SK-N-SH (cell line): ENCODE measurements at regions not wholly inside any gene's neighbourhood (a gene's known extent, or its start where the extent isn't known, plus 50 kb on each side); places are given as distances from the start of the nearest gene placed in this dataset.
A peak's percentile ranks its signal among the peaks of the same experiment; 100 is the strongest.

Experiments
- CTCF ChIA-PET: fragments of 300-600, 350-600 bp; formaldehyde crosslinking; extraction: SDS; loops from one replicate; lab custom pipeline; 2021; lab: Yijun Ruan, JAX
- POLR2A ChIA-PET: fragments of 350-600 bp; sonication (Branson Sonifier 250); formaldehyde crosslinking; extraction: SDS; loops from one replicate; lab custom pipeline; 2020; ENCODE audit warnings: antibody characterized with exemption, inconsistent platforms; lab: Yijun Ruan, JAX
- DNase-seq: peaks from one replicate; pipeline ENCODE4 v3.0.0; 2012
- H2AFZ ChIP-seq: fragments of 200-600 bp; sonication (generic); 2 replicates; pipeline ENCODE4 v1.8.1; 2016; ENCODE audit warnings: antibody characterized with exemption, mild to moderate bottlenecking, low read depth
- H3F3A ChIP-seq: fragments of 200-600 bp; sonication (generic); replicated peaks from 2 replicates; pipeline ENCODE3; 2016; ENCODE audit warnings: antibody characterized with exemption, mild to moderate bottlenecking; ENCODE audit not compliant: insufficient read depth
- H3K27ac ChIP-seq, 2 experiments: fragments of 200-500 bp in 1 of 2; fragments of 200-600 bp in 1 of 2; sonication (Bioruptor generic) in 1 of 2; sonication (generic), shearing (Covaris generic) in 1 of 2; 2 replicates each; pipeline versions ENCODE4 v1.5.1 to v1.6.1; 2014 to 2016; ENCODE audit warnings: low read depth in 2 of 2, inconsistent platforms in 1 of 2, low read length in 1 of 2, mild to moderate bottlenecking in 1 of 2, mixed read lengths in 1 of 2
- H3K27me3 ChIP-seq: fragments of 200-600 bp; sonication (generic), shearing (Covaris generic); 2 replicates; pipeline ENCODE4 v1.6.1; 2016; ENCODE audit warnings: mixed run types; ENCODE audit not compliant: insufficient read depth
- H3K36me3 ChIP-seq, 2 experiments: fragments of 200-500 bp in 1 of 2; fragments of 200-600 bp in 1 of 2; sonication (Bioruptor generic) in 1 of 2; sonication (generic) in 1 of 2; replicated peaks in 1 of 2; 2 replicates each; pipeline versions ENCODE3 to v1.5.1; 2014 to 2016; ENCODE audit warnings: low read length in 1 of 2, mild to moderate bottlenecking in 1 of 2; ENCODE audit not compliant: insufficient read depth in 2 of 2, control insufficient read depth in 1 of 2
- H3K4me1 ChIP-seq, 2 experiments: fragments of 200-500 bp in 1 of 2; fragments of 200-600 bp in 1 of 2; sonication (Bioruptor generic) in 1 of 2; sonication (generic), shearing (Covaris generic) in 1 of 2; 2 replicates each; pipeline versions ENCODE4 v1.5.1 to v1.6.1; 2014 to 2016; ENCODE audit warnings: low read depth in 1 of 2, low read length in 1 of 2, mixed run types in 1 of 2; ENCODE audit not compliant: insufficient read depth in 2 of 2, control insufficient read depth in 1 of 2
- H3K4me2 ChIP-seq: fragments of 200-600 bp; sonication (generic), shearing (Covaris generic); 2 replicates; pipeline ENCODE4 v1.6.1; 2017; ENCODE audit warnings: mixed run types
- H3K4me3 ChIP-seq, 2 experiments: fragments of 200-500 bp in 1 of 2; fragments of 200-600 bp in 1 of 2; sonication (Bioruptor generic) in 1 of 2; sonication (generic), shearing (Covaris generic) in 1 of 2; 2 replicates each; pipeline versions ENCODE4 v1.5.1 to v1.8.1; 2014 to 2016; ENCODE audit warnings: low read depth in 2 of 2, inconsistent platforms in 1 of 2, low read length in 1 of 2, mild to moderate bottlenecking in 1 of 2, mixed read lengths in 1 of 2, moderate library complexity in 1 of 2
- H3K79me2 ChIP-seq: fragments of 200-600 bp; sonication (generic); 2 replicates; pipeline ENCODE4 v1.8.1; 2017; ENCODE audit warnings: mild to moderate bottlenecking; ENCODE audit not compliant: insufficient read depth
- H3K9ac ChIP-seq: fragments of 200-600 bp; sonication (generic); 2 replicates; pipeline ENCODE4 v1.6.1; 2017; ENCODE audit warnings: mixed run types
- H3K9me2 ChIP-seq: fragments of 200-600 bp; sonication (generic); 2 replicates; pipeline ENCODE4 v1.6.1; 2017; ENCODE audit warnings: mixed run types
- H3K9me3 ChIP-seq: fragments of 200-600 bp; sonication (generic); 2 replicates; pipeline ENCODE4 v1.6.1; 2017; ENCODE audit warnings: mixed run types, mild to moderate bottlenecking, moderate library complexity
- H4K20me1 ChIP-seq: fragments of 200-600 bp; sonication (generic); 2 replicates; pipeline ENCODE4 v1.6.1; 2017; ENCODE audit warnings: mild to moderate bottlenecking, mixed run types; ENCODE audit not compliant: insufficient read depth
- CTCF ChIP-seq: fragments of 200-600 bp; sonication (generic); IDR thresholded peaks from 2 replicates; pipeline ENCODE4 v1.6.1; 2017; ENCODE audit warnings: antibody characterized with exemption, mild to moderate bottlenecking, moderate library complexity
- EZH2phosphoT487 ChIP-seq: fragments of 200-600 bp; sonication (generic); IDR thresholded peaks from 2 replicates; pipeline ENCODE4 v1.6.1; 2017; ENCODE audit warnings: low read depth, mixed run types, mild to moderate bottlenecking, antibody characterized with exemption, moderate library complexity, borderline replicate concordance
- FOXM1 ChIP-seq: IDR thresholded peaks from 2 replicates; pipeline ENCODE4 v1.4.0; 2012; ENCODE audit warnings: low read depth, mild to moderate bottlenecking
- GABPA ChIP-seq: IDR thresholded peaks from 2 replicates; pipeline ENCODE4 v1.4.0; 2012; ENCODE audit warnings: low read depth, mild to moderate bottlenecking
- GATA2 ChIP-seq: sonication (generic); formaldehyde crosslinking; IDR thresholded peaks from 2 replicates; pipeline ENCODE4 v1.5.0; 2020; ENCODE audit warnings: mild to moderate bottlenecking, missing genetic modification reagents
- MXI1 ChIP-seq: IDR thresholded peaks from 2 replicates; pipeline ENCODE4 v1.6.1; 2012; ENCODE audit warnings: mild to moderate bottlenecking, low read depth, low read length, improper control_type of control experiment
- RAD21 ChIP-seq: IDR thresholded peaks from 2 replicates; pipeline ENCODE4 v1.6.1; 2012; ENCODE audit warnings: mild to moderate bottlenecking, low read length
- RCOR1 ChIP-seq: fragments of 150-350 bp; IDR thresholded peaks from 2 replicates; pipeline ENCODE4 v1.6.1; 2017; ENCODE audit warnings: antibody characterized with exemption, low read length
- RFX5 ChIP-seq: IDR thresholded peaks from 2 replicates; pipeline ENCODE4 v1.6.1; 2012; ENCODE audit warnings: mild to moderate bottlenecking, improper control_type of control experiment, low read length
- RXRA ChIP-seq: IDR thresholded peaks from 2 replicates; pipeline ENCODE4 v1.4.0; 2012; ENCODE audit warnings: low read depth, mild to moderate bottlenecking, borderline replicate concordance
- SIN3A ChIP-seq: IDR thresholded peaks from 2 replicates; pipeline ENCODE4 v1.6.1; 2012; ENCODE audit warnings: low read depth, mild to moderate bottlenecking, low read length, moderate library complexity, borderline replicate concordance
- TCF12 ChIP-seq: IDR thresholded peaks from 2 replicates; pipeline ENCODE4 v1.4.0; 2012
- YY1 ChIP-seq: IDR thresholded peaks from 2 replicates; pipeline ENCODE4 v1.4.0; 2012; ENCODE audit warnings: low read depth, mild to moderate bottlenecking
- WGBS: methylation state at CpG from one replicate; pipeline ENCODE4 v1.1.6; 2017; ENCODE audit warnings: low lambda C conversion rate; 5-methylcytosine and 5-hydroxymethylcytosine counted together
- TF ChIP-seq, protein P1 (sequence below): IDR thresholded peaks from 2 replicates; pipeline ENCODE4 v1.4.0; 2012; ENCODE audit warnings: low read depth, borderline replicate concordance
- TF ChIP-seq, protein P2 (sequence below): fragments of 150-350 bp; IDR thresholded peaks from 2 replicates; pipeline ENCODE4 v1.6.1; 2017; ENCODE audit warnings: antibody characterized with exemption, low read length, low read depth, borderline replicate concordance
- TF ChIP-seq, protein P3 (sequence below): IDR thresholded peaks from 2 replicates; pipeline ENCODE4 v1.6.1; 2012; ENCODE audit warnings: mild to moderate bottlenecking, low read depth, low read length, moderate library complexity

GRCh38 chr1:245041058-245041698 is 113.6 kb upstream of the KIF26B start:
- Histone ChIP-seq H3K27me3 (no peaks in the 10 kb centered on the region), H2AFZ (no peak overlapping the region), H3K4me3 (no peak overlapping the region), H3K4me2 (no peak overlapping the region), H3K36me3 (peaks cover 0 to 12% of the 10 kb centered on the region in 2 experiments), H4K20me1 (no peaks in the 10 kb centered on the region), H3K9me3 (peaks cover 4% of the 10 kb centered on the region), H3K27ac (peak overlapping the region in 1 of 2 experiments; percentile 12; a peak in 1 of 4 replicates), H3F3A (peaks cover 3% of the 10 kb centered on the region), H3K9ac (no peak overlapping the region), H3K4me1 (peaks cover 0 to 9% of the 10 kb centered on the region in 2 experiments; a peak in 1 of 4 replicates), H3K9me2 (no peaks in the 10 kb centered on the region), H3K79me2 (no peaks in the 10 kb centered on the region)
- ChIA-PET CTCF (interaction anchor here (1.5 to 3.7 kb wide), 10 partner anchors 9 to 437 kb away, joined by 3 to 29 read pairs (median 25); partner anchors contain the start of gene HNRNPU), POLR2A (interaction anchor here (3.0 to 3.9 kb wide), 2 partner anchors 70 to 205 kb away, joined by 9 to 19 read pairs; partner anchors contain the start of gene COX20)
- peak; percentile 23 for DNase-seq
- TF ChIP-seq MXI1: no peak
- no peak for TF ChIP-seq GABPA
- TF ChIP-seq RAD21: peak; percentile 11; the same call in 1 of the 2 replicates
- TF ChIP-seq RFX5: no peak
- TF ChIP-seq YY1: no peak
- no peak for TF ChIP-seq EZH2phosphoT487
- TF ChIP-seq TCF12: no peak
- TF ChIP-seq, protein P1, sequence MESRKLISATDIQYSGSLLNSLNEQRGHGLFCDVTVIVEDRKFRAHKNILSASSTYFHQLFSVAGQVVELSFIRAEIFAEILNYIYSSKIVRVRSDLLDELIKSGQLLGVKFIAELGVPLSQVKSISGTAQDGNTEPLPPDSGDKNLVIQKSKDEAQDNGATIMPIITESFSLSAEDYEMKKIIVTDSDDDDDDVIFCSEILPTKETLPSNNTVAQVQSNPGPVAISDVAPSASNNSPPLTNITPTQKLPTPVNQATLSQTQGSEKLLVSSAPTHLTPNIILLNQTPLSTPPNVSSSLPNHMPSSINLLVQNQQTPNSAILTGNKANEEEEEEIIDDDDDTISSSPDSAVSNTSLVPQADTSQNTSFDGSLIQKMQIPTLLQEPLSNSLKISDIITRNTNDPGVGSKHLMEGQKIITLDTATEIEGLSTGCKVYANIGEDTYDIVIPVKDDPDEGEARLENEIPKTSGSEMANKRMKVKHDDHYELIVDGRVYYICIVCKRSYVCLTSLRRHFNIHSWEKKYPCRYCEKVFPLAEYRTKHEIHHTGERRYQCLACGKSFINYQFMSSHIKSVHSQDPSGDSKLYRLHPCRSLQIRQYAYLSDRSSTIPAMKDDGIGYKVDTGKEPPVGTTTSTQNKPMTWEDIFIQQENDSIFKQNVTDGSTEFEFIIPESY: no peak
- TF ChIP-seq GATA2 (CRISPR knock-in tag): peak; percentile 32; the same call in 1 of the 2 replicates
- TF ChIP-seq RCOR1: no peak
- no peak for TF ChIP-seq RXRA
- TF ChIP-seq, protein P2, sequence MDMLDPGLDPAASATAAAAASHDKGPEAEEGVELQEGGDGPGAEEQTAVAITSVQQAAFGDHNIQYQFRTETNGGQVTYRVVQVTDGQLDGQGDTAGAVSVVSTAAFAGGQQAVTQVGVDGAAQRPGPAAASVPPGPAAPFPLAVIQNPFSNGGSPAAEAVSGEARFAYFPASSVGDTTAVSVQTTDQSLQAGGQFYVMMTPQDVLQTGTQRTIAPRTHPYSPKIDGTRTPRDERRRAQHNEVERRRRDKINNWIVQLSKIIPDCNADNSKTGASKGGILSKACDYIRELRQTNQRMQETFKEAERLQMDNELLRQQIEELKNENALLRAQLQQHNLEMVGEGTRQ: no peak
- 79% methylated on average over 9 of the region's 9 CpGs for WGBS

DNA sequence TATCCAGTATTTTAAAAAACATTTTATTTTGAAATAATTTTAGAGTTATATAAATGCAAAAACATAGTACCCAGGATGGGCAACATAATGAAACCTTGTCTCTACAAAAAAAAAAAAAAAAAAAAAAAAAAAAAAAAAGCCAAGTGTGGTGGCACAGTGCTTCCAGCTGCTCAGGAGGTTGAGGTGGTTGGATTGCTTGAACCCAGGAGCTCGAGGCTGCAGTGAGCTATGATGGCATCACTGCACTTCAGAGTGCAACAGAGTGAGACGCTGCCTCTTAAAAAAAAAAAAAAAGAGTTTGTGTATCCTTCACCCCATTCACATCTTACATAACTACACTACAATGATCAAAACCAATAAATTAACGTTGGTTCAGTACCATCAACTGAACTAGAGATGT is 115.6 kb upstream of the KIF26B start:
- Histone ChIP-seq H3K9me3 (peaks cover 4% of the 10 kb centered on the region), H2AFZ (no peak overlapping the region), H3F3A (peaks cover 3% of the 10 kb centered on the region), H3K27ac (no peak overlapping the region), H3K27me3 (no peaks in the 10 kb centered on the region), H3K9ac (no peak overlapping the region), H3K36me3 (peaks cover 0 to 12% of the 10 kb centered on the region in 2 experiments), H4K20me1 (no peaks in the 10 kb centered on the region), H3K79me2 (no peaks in the 10 kb centered on the region), H3K4me3 (no peak overlapping the region), H3K4me2 (no peak overlapping the region), H3K4me1 (peaks cover 0 to 9% of the 10 kb centered on the region in 2 experiments; a peak in 1 of 4 replicates), H3K9me2 (no peaks in the 10 kb centered on the region)
- no peak for DNase-seq
- POLR2A ChIA-PET: interaction anchor here (0.6 kb wide), 1 partner anchor 176 kb away, joined by 4 read pairs; no protein-coding TSS in a partner anchor
- CTCF ChIA-PET: no interaction called here
- WGBS: 83% methylated on average over 3 of the region's 3 CpGs
- TF ChIP-seq RFX5: no peak
- TF ChIP-seq, protein P3, sequence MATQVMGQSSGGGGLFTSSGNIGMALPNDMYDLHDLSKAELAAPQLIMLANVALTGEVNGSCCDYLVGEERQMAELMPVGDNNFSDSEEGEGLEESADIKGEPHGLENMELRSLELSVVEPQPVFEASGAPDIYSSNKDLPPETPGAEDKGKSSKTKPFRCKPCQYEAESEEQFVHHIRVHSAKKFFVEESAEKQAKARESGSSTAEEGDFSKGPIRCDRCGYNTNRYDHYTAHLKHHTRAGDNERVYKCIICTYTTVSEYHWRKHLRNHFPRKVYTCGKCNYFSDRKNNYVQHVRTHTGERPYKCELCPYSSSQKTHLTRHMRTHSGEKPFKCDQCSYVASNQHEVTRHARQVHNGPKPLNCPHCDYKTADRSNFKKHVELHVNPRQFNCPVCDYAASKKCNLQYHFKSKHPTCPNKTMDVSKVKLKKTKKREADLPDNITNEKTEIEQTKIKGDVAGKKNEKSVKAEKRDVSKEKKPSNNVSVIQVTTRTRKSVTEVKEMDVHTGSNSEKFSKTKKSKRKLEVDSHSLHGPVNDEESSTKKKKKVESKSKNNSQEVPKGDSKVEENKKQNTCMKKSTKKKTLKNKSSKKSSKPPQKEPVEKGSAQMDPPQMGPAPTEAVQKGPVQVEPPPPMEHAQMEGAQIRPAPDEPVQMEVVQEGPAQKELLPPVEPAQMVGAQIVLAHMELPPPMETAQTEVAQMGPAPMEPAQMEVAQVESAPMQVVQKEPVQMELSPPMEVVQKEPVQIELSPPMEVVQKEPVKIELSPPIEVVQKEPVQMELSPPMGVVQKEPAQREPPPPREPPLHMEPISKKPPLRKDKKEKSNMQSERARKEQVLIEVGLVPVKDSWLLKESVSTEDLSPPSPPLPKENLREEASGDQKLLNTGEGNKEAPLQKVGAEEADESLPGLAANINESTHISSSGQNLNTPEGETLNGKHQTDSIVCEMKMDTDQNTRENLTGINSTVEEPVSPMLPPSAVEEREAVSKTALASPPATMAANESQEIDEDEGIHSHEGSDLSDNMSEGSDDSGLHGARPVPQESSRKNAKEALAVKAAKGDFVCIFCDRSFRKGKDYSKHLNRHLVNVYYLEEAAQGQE: no peak
- no peak for TF ChIP-seq RAD21
- TF ChIP-seq TCF12: no peak
- TF ChIP-seq GABPA: no peak
- TF ChIP-seq SIN3A: no peak
- TF ChIP-seq CTCF: no peak
- TF ChIP-seq FOXM1: no peak
- TF ChIP-seq, protein P2: no peak
